GM23338 (cell line): ENCODE measurements at regions not wholly inside any gene's neighbourhood (a gene's known extent, or its start where the extent isn't known, plus 50 kb on each side); places are given as distances from the start of the nearest gene placed in this dataset.

Experiments used
- ATAC-seq: fragments of 200-7000 bp; cut with Tn5 transposase; 3 replicates; pipeline ENCODE4 v1.9.1; 2020
- DNase-seq: peaks from one replicate; pipeline ENCODE4 v3.0.0-alpha.2; 2015; ENCODE audit warnings: low spot score
- H2AFZ ChIP-seq: fragments of 200-600 bp; sonication (generic); 2 replicates; pipeline ENCODE4 v1.8.0; 2016; ENCODE audit warnings: antibody characterized with exemption, mild to moderate bottlenecking, moderate library complexity
- H3F3A ChIP-seq: fragments of 200-600 bp; sonication (generic); replicated peaks from 2 replicates; pipeline ENCODE4 v1.8.0; 2017; ENCODE audit warnings: antibody characterized with exemption, mixed run types, low read depth
- H3K27ac ChIP-seq: fragments of 200-600 bp; sonication (generic); 2 replicates; pipeline ENCODE4 v1.6.1; 2016; ENCODE audit warnings: low read depth
- H3K27me3 ChIP-seq: fragments of 200-600 bp; sonication (generic); 2 replicates; pipeline ENCODE4 v1.8.0; 2016; ENCODE audit warnings: mild to moderate bottlenecking, mixed run types, moderate library complexity; ENCODE audit not compliant: insufficient read depth
- H3K36me3 ChIP-seq: fragments of 200-600 bp; sonication (generic); 2 replicates; pipeline ENCODE4 v1.8.0; 2016; ENCODE audit warnings: mild to moderate bottlenecking; ENCODE audit not compliant: insufficient read depth
- H3K4me1 ChIP-seq: fragments of 200-600 bp; sonication (generic); 2 replicates; pipeline ENCODE4 v1.8.0; 2016; ENCODE audit warnings: mild to moderate bottlenecking, moderate library complexity; ENCODE audit not compliant: insufficient read depth
- H3K4me2 ChIP-seq: fragments of 200-600 bp; sonication (generic); 2 replicates; pipeline ENCODE4 v1.7.1; 2017; ENCODE audit warnings: mixed run types
- H3K4me3 ChIP-seq: fragments of 200-600 bp; sonication (generic); 2 replicates; pipeline ENCODE4 v1.6.1; 2016; ENCODE audit warnings: mixed run types
- H3K79me2 ChIP-seq: fragments of 200-600 bp; sonication (generic); replicated peaks from 2 replicates; pipeline ENCODE4 v1.8.0; 2017; ENCODE audit warnings: mild to moderate bottlenecking; ENCODE audit not compliant: insufficient read depth
- H3K9me2 ChIP-seq: fragments of 200-600 bp; sonication (generic); 2 replicates; pipeline ENCODE4 v1.8.0; 2017; ENCODE audit not compliant: insufficient read depth
- H4K20me1 ChIP-seq: fragments of 200-600 bp; sonication (generic); replicated peaks from 2 replicates; pipeline ENCODE4 v1.8.0; 2017; ENCODE audit warnings: mild to moderate bottlenecking; ENCODE audit not compliant: insufficient read depth
- H3K27ac Mint-ChIP-seq: 2 replicates; pipeline ENCODE4 v1.8.0; 2020; ENCODE audit warnings: inconsistent platforms, mild to moderate bottlenecking, moderate library complexity, mixed read lengths
- H3K27me3 Mint-ChIP-seq: 3 replicates; pipeline ENCODE4 v1.8.0; 2022; ENCODE audit warnings: low read depth, mild to moderate bottlenecking, moderate library complexity, mixed read lengths, inconsistent platforms; ENCODE audit not compliant: insufficient read depth, poor library complexity
- H3K36me3 Mint-ChIP-seq: 3 replicates; pipeline ENCODE4 v1.8.0; 2021; ENCODE audit warnings: low read depth, mild to moderate bottlenecking, inconsistent platforms, moderate library complexity, mixed read lengths
- H3K4me1 Mint-ChIP-seq: 3 replicates; pipeline ENCODE4 v1.8.0; 2020; ENCODE audit warnings: mild to moderate bottlenecking, inconsistent platforms, mixed read lengths
- H3K4me3 Mint-ChIP-seq: 3 replicates; pipeline ENCODE4 v1.8.0; 2021; ENCODE audit warnings: moderate library complexity, mild to moderate bottlenecking, inconsistent platforms, mixed read lengths
- H3K9me3 Mint-ChIP-seq: 3 replicates; pipeline ENCODE4 v1.8.0; 2020; ENCODE audit warnings: moderate library complexity, mild to moderate bottlenecking, inconsistent platforms, mixed read lengths
- CREB1 ChIP-seq: fragments of 250-450 bp; sonication (Bioruptor Pico); IDR thresholded peaks from 2 replicates; pipeline ENCODE4 v1.5.0; 2020; ENCODE audit warnings: low read depth, mild to moderate bottlenecking, moderate library complexity
- CTCF ChIP-seq, 2 experiments: fragments of 200-600 bp in 1 of 2; sonication (generic) in 1 of 2; conservative IDR thresholded peaks; 2 replicates each; pipeline versions ENCODE4 v1.5.1 to v1.6.1; 2016 to 2017; ENCODE audit warnings: antibody characterized with exemption in 2 of 2, low read depth in 2 of 2, mild to moderate bottlenecking in 2 of 2, moderate library complexity in 1 of 2
- ETS1 ChIP-seq: IDR thresholded peaks from 2 replicates; pipeline ENCODE4 v1.6.1; 2016; ENCODE audit warnings: antibody characterized with exemption
- EZH2 ChIP-seq: fragments of 200-600 bp; sonication (generic); IDR thresholded peaks from one replicate; pipeline ENCODE4 v1.8.0; 2017; ENCODE audit warnings: antibody characterized with exemption, mild to moderate bottlenecking, low read depth; ENCODE audit not compliant: unreplicated experiment
- EZH2phosphoT487 ChIP-seq: fragments of 200-600 bp; sonication (generic); IDR thresholded peaks from one replicate; pipeline ENCODE4 v1.8.1; 2018; ENCODE audit warnings: antibody characterized with exemption; ENCODE audit not compliant: unreplicated experiment
- JUNB ChIP-seq: IDR thresholded peaks from one replicate; pipeline ENCODE4 v1.6.1; 2016; ENCODE audit warnings: antibody characterized with exemption; ENCODE audit not compliant: unreplicated experiment
- NANOG ChIP-seq: IDR thresholded peaks from 2 replicates; pipeline ENCODE4 v1.6.1; 2016; ENCODE audit warnings: antibody characterized with exemption, borderline replicate concordance
- POLR2AphosphoS5 ChIP-seq: IDR thresholded peaks from 2 replicates; pipeline ENCODE4 v1.6.1; 2016; ENCODE audit warnings: antibody characterized with exemption, low read depth
- REST ChIP-seq: IDR thresholded peaks from one replicate; pipeline ENCODE4 v1.6.1; 2018; ENCODE audit warnings: antibody characterized with exemption; ENCODE audit not compliant: unreplicated experiment
- STAT1 ChIP-seq: IDR thresholded peaks from one replicate; pipeline ENCODE4 v1.6.1; 2016; ENCODE audit warnings: antibody characterized with exemption; ENCODE audit not compliant: unreplicated experiment
- ZNF114 ChIP-seq: fragments of 250-450 bp; sonication (Bioruptor Pico); IDR thresholded peaks from 2 replicates; pipeline ENCODE4 v1.5.0; 2020; ENCODE audit warnings: mild to moderate bottlenecking, moderate library complexity
- ZNF331 ChIP-seq: fragments of 250-450 bp; sonication (Bioruptor Pico); IDR thresholded peaks from 2 replicates; pipeline ENCODE4 v1.5.0; 2020; ENCODE audit warnings: low read depth, mild to moderate bottlenecking, moderate library complexity
- ZNF462 ChIP-seq: fragments of 250-450 bp; sonication (Bioruptor Pico); IDR thresholded peaks from 2 replicates; pipeline ENCODE4 v1.5.0; 2020; ENCODE audit warnings: mild to moderate bottlenecking, moderate library complexity

- no peaks in the 10 kb centered on the region for H3K27me3 Mint-ChIP-seq
- ATAC-seq (no peak), DNase-seq (no peak)
- Histone ChIP-seq H3K27me3 (no peaks in the 10 kb centered on the region), H3K4me3 (no peak overlapping the region), H3K9me2 (no peaks in the 10 kb centered on the region), H3K4me1 (peaks cover 3% of the 10 kb centered on the region), H3K79me2 (no peaks in the 10 kb centered on the region), H4K20me1 (no peaks in the 10 kb centered on the region), H3K4me2 (no peak overlapping the region), H3F3A (no peaks in the 10 kb centered on the region), H3K36me3 (no peaks in the 10 kb centered on the region), H3K27ac (no peak overlapping the region), H2AFZ (no peak overlapping the region)
- peaks cover 17% of the 10 kb centered on the region for H3K9me3 Mint-ChIP-seq
- TF ChIP-seq ZNF331 (CRISPR knock-in tag) (no peak), EZH2 (no peak), ETS1 (no peak), CTCF (conservative IDR thresholded peaks at IDR 0.05; ENCODE audit: low read depth in 2 of 2) (no peak), ZNF114 (CRISPR knock-in tag) (no peak), POLR2AphosphoS5 (no peak), EZH2phosphoT487 (no peak), REST (no peak), ZNF462 (CRISPR knock-in tag) (no peak), NANOG (no peak), STAT1 (no peak), CREB1 (CRISPR knock-in tag) (no peak), JUNB (no peak)
- H3K4me1 Mint-ChIP-seq, result peaks cover 9% of the 10 kb centered on the region; the same call in 2 of the 3 replicates
- no peak overlapping the region for H3K4me3 Mint-ChIP-seq
- no peak overlapping the region for H3K27ac Mint-ChIP-seq
- peaks cover 12% of the 10 kb centered on the region; the same call in 2 of the 3 replicates for H3K36me3 Mint-ChIP-seq
These were observed 386.6 kb upstream of the PRICKLE1 start for GRCh38 chr12:42976122-42976521.
